Mesothelial cell of epicardium (in vitro differentiated cells): ENCODE measurements at regions not wholly inside any gene's neighbourhood (a gene's known extent, or its start where the extent isn't known, plus 50 kb on each side); places are given as distances from the start of the nearest gene placed in this dataset.
A peak's percentile ranks its signal among the peaks of the same experiment; 100 is the strongest.

Source experiments
- DNase-seq, 2 experiments: peaks; one replicate each; pipeline ENCODE4 v3.0.0; 2021; ENCODE audit warnings: low spot score in 2 of 2; ENCODE audit not compliant: unreplicated experiment in 2 of 2
- H3K27ac Mint-ChIP-seq: 2 replicates; pipeline ENCODE4 v1.8.0; 2021; ENCODE audit warnings: mixed read lengths
- H3K27me3 Mint-ChIP-seq: 2 replicates; pipeline ENCODE4 v1.8.0; 2021; ENCODE audit warnings: low read depth, mixed read lengths
- H3K36me3 Mint-ChIP-seq: 2 replicates; pipeline ENCODE4 v1.8.0; 2021; ENCODE audit warnings: mixed read lengths
- H3K4me1 Mint-ChIP-seq: 2 replicates; pipeline ENCODE4 v1.8.0; 2021; ENCODE audit warnings: mixed read lengths
- H3K4me3 Mint-ChIP-seq: 2 replicates; pipeline ENCODE4 v1.8.0; 2021; ENCODE audit warnings: mild to moderate bottlenecking, moderate library complexity, mixed read lengths
- H3K9me3 Mint-ChIP-seq: 2 replicates; pipeline ENCODE4 v1.8.0; 2021; ENCODE audit warnings: mixed read lengths
- CTCF ChIP-seq: fragments of 200-600 bp; sonication (generic); IDR thresholded peaks from one replicate; pipeline ENCODE4 v1.5.0; 2021; ENCODE audit warnings: antibody characterized with exemption; ENCODE audit not compliant: unreplicated experiment

- DNase-seq = no peak
- no peaks in the 10 kb centered on the region for H3K27me3 Mint-ChIP-seq
- H3K4me1 Mint-ChIP-seq = peaks cover 19% of the 10 kb centered on the region
- H3K27ac Mint-ChIP-seq = no peak overlapping the region
- no peak for TF ChIP-seq CTCF
- H3K9me3 Mint-ChIP-seq = peaks cover 4% of the 10 kb centered on the region
- no peaks in the 10 kb centered on the region for H3K36me3 Mint-ChIP-seq
- H3K4me3 Mint-ChIP-seq = no peak overlapping the region
Observed at GRCh38 chr6:4355241-4355640, 219.9 kb upstream of the ECI2 start.

GRCh38 chr6:4354181-4354580 lies 218.8 kb upstream of the ECI2 start:
- Mint-ChIP-seq H3K27ac (no peak overlapping the region), H3K9me3 (peaks cover 4% of the 10 kb centered on the region), H3K27me3 (no peaks in the 10 kb centered on the region), H3K4me1 (peaks cover 16% of the 10 kb centered on the region), H3K4me3 (no peak overlapping the region), H3K36me3 (no peaks in the 10 kb centered on the region)
- DNase-seq = no peak
- TF ChIP-seq CTCF = no peak

GRCh38 chr6:4352731-4353130 lies 217.4 kb upstream of the ECI2 start:
- peaks cover 4% of the 10 kb centered on the region for H3K9me3 Mint-ChIP-seq
- no peaks in the 10 kb centered on the region for H3K36me3 Mint-ChIP-seq
- H3K27me3 Mint-ChIP-seq = no peaks in the 10 kb centered on the region
- no peak for TF ChIP-seq CTCF
- peaks cover 17% of the 10 kb centered on the region for H3K4me1 Mint-ChIP-seq
- DNase-seq = no peak
- no peak overlapping the region for H3K27ac Mint-ChIP-seq
- H3K4me3 Mint-ChIP-seq = no peak overlapping the region

- no peak for TF ChIP-seq CTCF
- Mint-ChIP-seq H3K4me3 (no peak overlapping the region), H3K36me3 (no peaks in the 10 kb centered on the region), H3K9me3 (peaks cover 4% of the 10 kb centered on the region), H3K27me3 (no peaks in the 10 kb centered on the region), H3K27ac (peak overlapping the region; percentile 75), H3K4me1 (peaks cover 20% of the 10 kb centered on the region)
- no peak for DNase-seq
Observed at GRCh38 chr6:4352322-4352669, 216.9 kb upstream of the ECI2 start.

GRCh38 chr6:4351520-4352321 lies 216.3 kb upstream of the ECI2 start:
- no peaks in the 10 kb centered on the region for H3K27me3 Mint-ChIP-seq
- no peak for DNase-seq
- peaks cover 2% of the 10 kb centered on the region for H3K9me3 Mint-ChIP-seq
- peak overlapping the region; percentile 43 for H3K4me3 Mint-ChIP-seq
- H3K4me1 Mint-ChIP-seq = peaks cover 26% of the 10 kb centered on the region
- H3K27ac Mint-ChIP-seq = peak overlapping the region; percentile 75
- no peak for TF ChIP-seq CTCF
- H3K36me3 Mint-ChIP-seq = no peaks in the 10 kb centered on the region
